ENCODE measurements at regions not wholly inside any gene's neighbourhood (a gene's known extent, or its start where the extent isn't known, plus 50 kb on each side); places are given as distances from the start of the nearest gene placed in this dataset.

DNA sequence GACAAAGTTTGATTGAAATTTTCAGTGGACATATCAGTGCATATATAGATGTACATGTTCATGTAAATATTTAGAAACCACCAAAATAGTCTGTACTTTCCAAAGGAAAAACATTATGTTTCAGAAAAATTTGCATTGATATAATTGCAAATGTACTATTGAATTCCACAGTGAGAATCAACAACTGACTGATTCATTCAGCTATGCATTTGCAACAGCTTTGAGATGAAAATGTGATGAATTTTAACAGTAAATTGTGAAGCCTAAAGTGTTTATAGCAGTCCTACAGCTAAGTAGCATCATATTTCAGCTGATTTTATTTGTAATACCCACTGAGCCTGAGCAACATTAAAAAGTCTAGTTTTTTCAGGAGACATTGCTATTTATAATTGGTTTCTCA lies 1647.4 kb upstream of the DDX18 start:
- TF ChIP-seq, protein P1, sequence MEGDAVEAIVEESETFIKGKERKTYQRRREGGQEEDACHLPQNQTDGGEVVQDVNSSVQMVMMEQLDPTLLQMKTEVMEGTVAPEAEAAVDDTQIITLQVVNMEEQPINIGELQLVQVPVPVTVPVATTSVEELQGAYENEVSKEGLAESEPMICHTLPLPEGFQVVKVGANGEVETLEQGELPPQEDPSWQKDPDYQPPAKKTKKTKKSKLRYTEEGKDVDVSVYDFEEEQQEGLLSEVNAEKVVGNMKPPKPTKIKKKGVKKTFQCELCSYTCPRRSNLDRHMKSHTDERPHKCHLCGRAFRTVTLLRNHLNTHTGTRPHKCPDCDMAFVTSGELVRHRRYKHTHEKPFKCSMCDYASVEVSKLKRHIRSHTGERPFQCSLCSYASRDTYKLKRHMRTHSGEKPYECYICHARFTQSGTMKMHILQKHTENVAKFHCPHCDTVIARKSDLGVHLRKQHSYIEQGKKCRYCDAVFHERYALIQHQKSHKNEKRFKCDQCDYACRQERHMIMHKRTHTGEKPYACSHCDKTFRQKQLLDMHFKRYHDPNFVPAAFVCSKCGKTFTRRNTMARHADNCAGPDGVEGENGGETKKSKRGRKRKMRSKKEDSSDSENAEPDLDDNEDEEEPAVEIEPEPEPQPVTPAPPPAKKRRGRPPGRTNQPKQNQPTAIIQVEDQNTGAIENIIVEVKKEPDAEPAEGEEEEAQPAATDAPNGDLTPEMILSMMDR (IDR thresholded peaks at IDR 0.05; ENCODE audit: low read depth, low read length, missing input control) = no peak
- TF ChIP-seq, protein P2, sequence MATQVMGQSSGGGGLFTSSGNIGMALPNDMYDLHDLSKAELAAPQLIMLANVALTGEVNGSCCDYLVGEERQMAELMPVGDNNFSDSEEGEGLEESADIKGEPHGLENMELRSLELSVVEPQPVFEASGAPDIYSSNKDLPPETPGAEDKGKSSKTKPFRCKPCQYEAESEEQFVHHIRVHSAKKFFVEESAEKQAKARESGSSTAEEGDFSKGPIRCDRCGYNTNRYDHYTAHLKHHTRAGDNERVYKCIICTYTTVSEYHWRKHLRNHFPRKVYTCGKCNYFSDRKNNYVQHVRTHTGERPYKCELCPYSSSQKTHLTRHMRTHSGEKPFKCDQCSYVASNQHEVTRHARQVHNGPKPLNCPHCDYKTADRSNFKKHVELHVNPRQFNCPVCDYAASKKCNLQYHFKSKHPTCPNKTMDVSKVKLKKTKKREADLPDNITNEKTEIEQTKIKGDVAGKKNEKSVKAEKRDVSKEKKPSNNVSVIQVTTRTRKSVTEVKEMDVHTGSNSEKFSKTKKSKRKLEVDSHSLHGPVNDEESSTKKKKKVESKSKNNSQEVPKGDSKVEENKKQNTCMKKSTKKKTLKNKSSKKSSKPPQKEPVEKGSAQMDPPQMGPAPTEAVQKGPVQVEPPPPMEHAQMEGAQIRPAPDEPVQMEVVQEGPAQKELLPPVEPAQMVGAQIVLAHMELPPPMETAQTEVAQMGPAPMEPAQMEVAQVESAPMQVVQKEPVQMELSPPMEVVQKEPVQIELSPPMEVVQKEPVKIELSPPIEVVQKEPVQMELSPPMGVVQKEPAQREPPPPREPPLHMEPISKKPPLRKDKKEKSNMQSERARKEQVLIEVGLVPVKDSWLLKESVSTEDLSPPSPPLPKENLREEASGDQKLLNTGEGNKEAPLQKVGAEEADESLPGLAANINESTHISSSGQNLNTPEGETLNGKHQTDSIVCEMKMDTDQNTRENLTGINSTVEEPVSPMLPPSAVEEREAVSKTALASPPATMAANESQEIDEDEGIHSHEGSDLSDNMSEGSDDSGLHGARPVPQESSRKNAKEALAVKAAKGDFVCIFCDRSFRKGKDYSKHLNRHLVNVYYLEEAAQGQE (IDR thresholded peaks at IDR 0.05) = no peak
- TF ChIP-seq YY1 (IDR thresholded peaks at IDR 0.05) (no peak), TAF1 (conservative IDR thresholded peaks at IDR 0.05) (no peak), SP1 (IDR thresholded peaks at IDR 0.05) (no peak), HNF4A (conservative IDR thresholded peaks at IDR 0.05) (no peak), RXRA (IDR thresholded peaks at IDR 0.05) (no peak), HNF4G (IDR thresholded peaks at IDR 0.05) (no peak)
- TF ChIP-seq, protein P3, sequence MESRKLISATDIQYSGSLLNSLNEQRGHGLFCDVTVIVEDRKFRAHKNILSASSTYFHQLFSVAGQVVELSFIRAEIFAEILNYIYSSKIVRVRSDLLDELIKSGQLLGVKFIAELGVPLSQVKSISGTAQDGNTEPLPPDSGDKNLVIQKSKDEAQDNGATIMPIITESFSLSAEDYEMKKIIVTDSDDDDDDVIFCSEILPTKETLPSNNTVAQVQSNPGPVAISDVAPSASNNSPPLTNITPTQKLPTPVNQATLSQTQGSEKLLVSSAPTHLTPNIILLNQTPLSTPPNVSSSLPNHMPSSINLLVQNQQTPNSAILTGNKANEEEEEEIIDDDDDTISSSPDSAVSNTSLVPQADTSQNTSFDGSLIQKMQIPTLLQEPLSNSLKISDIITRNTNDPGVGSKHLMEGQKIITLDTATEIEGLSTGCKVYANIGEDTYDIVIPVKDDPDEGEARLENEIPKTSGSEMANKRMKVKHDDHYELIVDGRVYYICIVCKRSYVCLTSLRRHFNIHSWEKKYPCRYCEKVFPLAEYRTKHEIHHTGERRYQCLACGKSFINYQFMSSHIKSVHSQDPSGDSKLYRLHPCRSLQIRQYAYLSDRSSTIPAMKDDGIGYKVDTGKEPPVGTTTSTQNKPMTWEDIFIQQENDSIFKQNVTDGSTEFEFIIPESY (IDR thresholded peaks at IDR 0.05) = no peak
- TF ChIP-seq, protein P4, sequence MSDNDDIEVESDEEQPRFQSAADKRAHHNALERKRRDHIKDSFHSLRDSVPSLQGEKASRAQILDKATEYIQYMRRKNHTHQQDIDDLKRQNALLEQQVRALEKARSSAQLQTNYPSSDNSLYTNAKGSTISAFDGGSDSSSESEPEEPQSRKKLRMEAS (IDR thresholded peaks at IDR 0.05) = no peak
